ENCODE measurements at regions not wholly inside any gene's neighbourhood (a gene's known extent, or its start where the extent isn't known, plus 50 kb on each side); places are given as distances from the start of the nearest gene placed in this dataset.
A peak's percentile ranks its signal among the peaks of the same experiment; 100 is the strongest.

DNA sequence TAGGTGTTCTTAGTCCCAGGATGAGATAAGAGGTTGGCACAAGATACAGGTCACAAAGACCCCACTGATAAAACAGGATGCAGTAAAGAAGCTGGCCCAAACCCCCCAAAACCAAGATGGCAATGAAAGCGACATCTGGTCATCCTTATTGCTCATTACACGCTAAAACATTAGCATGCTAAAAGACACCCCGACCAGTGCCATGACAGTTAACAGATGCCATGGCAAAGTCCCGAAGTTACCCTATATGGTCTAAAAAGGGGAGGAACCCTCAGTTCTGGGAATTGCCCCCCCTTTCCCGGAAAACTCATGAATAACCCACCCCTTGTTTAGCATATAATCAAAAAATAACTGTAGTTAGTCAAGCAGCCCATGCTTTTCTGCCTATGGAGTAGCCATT is 251.1 kb downstream of the SLC4A3 start:
- no peak for DNase-seq (ENCODE audit: extremely low spot score, unreplicated experiment)
- peaks cover 13% of the 10 kb centered on the region for H3K27me3 Mint-ChIP-seq
- no peak overlapping the region for H3K4me3 Mint-ChIP-seq
- TF ChIP-seq, protein P1, sequence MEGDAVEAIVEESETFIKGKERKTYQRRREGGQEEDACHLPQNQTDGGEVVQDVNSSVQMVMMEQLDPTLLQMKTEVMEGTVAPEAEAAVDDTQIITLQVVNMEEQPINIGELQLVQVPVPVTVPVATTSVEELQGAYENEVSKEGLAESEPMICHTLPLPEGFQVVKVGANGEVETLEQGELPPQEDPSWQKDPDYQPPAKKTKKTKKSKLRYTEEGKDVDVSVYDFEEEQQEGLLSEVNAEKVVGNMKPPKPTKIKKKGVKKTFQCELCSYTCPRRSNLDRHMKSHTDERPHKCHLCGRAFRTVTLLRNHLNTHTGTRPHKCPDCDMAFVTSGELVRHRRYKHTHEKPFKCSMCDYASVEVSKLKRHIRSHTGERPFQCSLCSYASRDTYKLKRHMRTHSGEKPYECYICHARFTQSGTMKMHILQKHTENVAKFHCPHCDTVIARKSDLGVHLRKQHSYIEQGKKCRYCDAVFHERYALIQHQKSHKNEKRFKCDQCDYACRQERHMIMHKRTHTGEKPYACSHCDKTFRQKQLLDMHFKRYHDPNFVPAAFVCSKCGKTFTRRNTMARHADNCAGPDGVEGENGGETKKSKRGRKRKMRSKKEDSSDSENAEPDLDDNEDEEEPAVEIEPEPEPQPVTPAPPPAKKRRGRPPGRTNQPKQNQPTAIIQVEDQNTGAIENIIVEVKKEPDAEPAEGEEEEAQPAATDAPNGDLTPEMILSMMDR (conservative IDR thresholded peaks at IDR 0.05): no peak
- H3K36me3 Mint-ChIP-seq: no peaks in the 10 kb centered on the region
- no peak overlapping the region for H3K27ac Mint-ChIP-seq
- H3K9me3 Mint-ChIP-seq: peaks cover 7% of the 10 kb centered on the region
- no peaks in the 10 kb centered on the region for H3K4me1 Mint-ChIP-seq (ENCODE audit: unreplicated experiment)

DNA sequence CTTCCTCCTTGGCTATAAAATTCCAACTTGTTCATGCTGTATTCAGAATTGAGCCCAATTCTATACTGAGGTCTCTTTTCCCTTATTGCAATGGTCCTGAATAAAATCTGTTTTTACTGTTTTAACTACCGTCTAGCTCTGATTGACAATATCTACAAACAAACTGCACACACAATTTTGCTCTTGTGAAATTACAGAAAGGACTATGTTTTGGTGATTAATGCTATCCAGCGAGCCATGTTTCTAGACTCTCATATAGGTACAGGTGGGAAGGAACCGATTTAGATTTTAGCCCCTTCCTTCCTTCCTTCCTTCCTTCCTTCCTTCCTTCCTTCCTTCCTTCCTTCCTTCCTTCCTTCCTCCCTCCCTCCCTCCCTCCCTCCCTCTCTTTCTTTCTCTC is 254.4 kb downstream of the SLC4A3 start:
- Mint-ChIP-seq H3K36me3 (no peaks in the 10 kb centered on the region), H3K27ac (no peak overlapping the region), H3K9me3 (peaks cover 7% of the 10 kb centered on the region), H3K27me3 (peaks cover 23% of the 10 kb centered on the region), H3K4me1 (ENCODE audit: unreplicated experiment) (no peaks in the 10 kb centered on the region), H3K4me3 (no peak overlapping the region)
- no peak for DNase-seq (ENCODE audit: extremely low spot score, unreplicated experiment)
- TF ChIP-seq, protein P1 (conservative IDR thresholded peaks at IDR 0.05): no peak

DNA sequence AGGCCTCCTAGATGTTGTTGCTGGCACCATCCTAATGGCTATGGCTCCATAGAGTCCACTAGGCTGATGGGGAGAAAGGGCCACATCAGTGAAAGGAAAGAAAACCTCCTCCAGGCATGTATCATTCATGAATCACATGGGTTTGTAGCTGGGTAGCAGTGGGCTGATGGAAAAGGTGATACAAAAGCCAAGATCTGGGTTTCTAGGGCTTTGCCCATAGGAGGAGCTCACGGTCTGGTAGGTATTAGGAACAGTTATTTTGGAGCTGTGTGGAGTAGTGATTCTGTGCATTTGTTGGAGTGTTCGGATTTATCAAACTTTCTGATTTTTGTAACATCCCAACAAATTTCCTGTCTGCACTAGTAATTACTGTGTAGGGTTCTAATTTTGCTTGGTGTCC is 259.2 kb downstream of the SLC4A3 start:
- peaks cover 10% of the 10 kb centered on the region for H3K27me3 Mint-ChIP-seq
- no peaks in the 10 kb centered on the region for H3K4me1 Mint-ChIP-seq (ENCODE audit: unreplicated experiment)
- no peak for DNase-seq (ENCODE audit: extremely low spot score, unreplicated experiment)
- TF ChIP-seq, protein P1 (conservative IDR thresholded peaks at IDR 0.05): peak; percentile 16
- no peaks in the 10 kb centered on the region for H3K9me3 Mint-ChIP-seq
- H3K4me3 Mint-ChIP-seq: no peak overlapping the region
- no peak overlapping the region for H3K27ac Mint-ChIP-seq
- no peaks in the 10 kb centered on the region for H3K36me3 Mint-ChIP-seq

DNA sequence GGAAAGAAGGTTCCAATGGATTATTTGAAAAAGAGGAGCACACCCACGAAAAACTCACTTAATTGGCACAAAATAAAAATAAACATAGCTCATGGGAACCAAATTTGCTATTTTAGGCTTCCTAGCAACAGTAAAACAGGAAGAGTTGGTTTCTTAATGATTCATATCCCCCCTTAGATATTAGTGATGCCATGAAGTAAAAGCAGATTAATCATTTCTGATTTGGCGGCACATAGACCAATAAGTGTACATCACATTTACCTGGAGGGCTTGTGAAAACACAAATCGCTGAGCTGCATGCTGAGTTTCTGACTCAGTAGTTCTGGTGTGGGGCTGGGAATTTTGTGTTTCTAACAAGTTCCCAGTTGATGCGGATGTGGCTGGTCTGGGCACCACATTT is 260.4 kb downstream of the SLC4A3 start:
- Mint-ChIP-seq H3K4me3 (no peak overlapping the region), H3K36me3 (peaks cover 3% of the 10 kb centered on the region), H3K9me3 (no peaks in the 10 kb centered on the region), H3K27ac (no peak overlapping the region), H3K27me3 (peaks cover 10% of the 10 kb centered on the region), H3K4me1 (ENCODE audit: unreplicated experiment) (no peaks in the 10 kb centered on the region)
- DNase-seq (ENCODE audit: extremely low spot score, unreplicated experiment): no peak
- TF ChIP-seq, protein P1 (conservative IDR thresholded peaks at IDR 0.05): no peak

DNA sequence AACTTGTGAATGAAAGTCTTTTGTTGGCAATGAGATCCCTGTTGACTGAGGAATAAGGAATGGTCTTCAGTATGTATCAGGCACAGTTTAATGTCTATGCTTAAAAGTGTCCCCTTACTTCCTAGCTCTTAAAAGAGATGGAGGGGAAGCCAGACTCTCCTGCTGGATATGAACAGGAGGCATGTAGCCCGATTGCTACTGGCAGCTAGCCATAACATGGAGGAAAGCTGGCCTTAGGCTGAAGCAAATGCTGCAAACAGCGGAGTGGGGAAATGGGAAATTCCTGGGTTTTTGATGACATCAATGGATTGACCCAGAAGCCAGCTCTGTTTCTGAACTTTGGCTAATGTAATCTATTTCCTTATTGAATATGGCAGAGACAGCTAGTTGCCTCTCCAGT is 266.1 kb downstream of the SLC4A3 start:
- Mint-ChIP-seq H3K27me3 (no peaks in the 10 kb centered on the region), H3K9me3 (no peaks in the 10 kb centered on the region), H3K4me3 (no peak overlapping the region), H3K27ac (no peak overlapping the region), H3K36me3 (peaks cover 3% of the 10 kb centered on the region), H3K4me1 (ENCODE audit: unreplicated experiment) (peaks cover 7% of the 10 kb centered on the region)
- TF ChIP-seq, protein P1 (conservative IDR thresholded peaks at IDR 0.05): no peak
- no peak for DNase-seq (ENCODE audit: extremely low spot score, unreplicated experiment)

DNA sequence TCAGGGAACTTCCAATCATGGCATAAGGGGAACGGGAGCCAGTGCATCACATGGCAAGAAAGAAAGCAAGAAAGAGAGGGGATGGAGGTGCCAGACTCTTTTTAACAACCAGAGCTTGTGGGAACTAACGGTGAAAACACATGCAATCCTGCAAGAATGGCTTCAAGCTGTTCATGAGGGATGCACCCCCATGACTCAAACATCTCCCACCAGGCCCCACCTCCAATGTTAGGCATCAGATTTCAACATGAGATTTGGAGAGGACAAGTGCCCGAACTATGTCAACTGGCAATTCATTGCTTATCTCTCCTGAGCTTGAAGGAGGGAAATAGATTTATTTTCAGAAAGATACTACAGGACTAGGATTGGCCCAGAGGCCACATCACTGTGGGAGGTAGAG is 270.0 kb downstream of the SLC4A3 start:
- Mint-ChIP-seq H3K9me3 (peaks cover 5% of the 10 kb centered on the region), H3K27ac (no peak overlapping the region), H3K4me1 (ENCODE audit: unreplicated experiment) (peaks cover 11% of the 10 kb centered on the region), H3K36me3 (peaks cover 3% of the 10 kb centered on the region), H3K27me3 (peaks cover 3% of the 10 kb centered on the region), H3K4me3 (no peak overlapping the region)
- TF ChIP-seq, protein P1 (conservative IDR thresholded peaks at IDR 0.05): no peak
- DNase-seq (ENCODE audit: extremely low spot score, unreplicated experiment): no peak
